Type B pancreatic cell (in vitro differentiated cells): ENCODE measurements at regions not wholly inside any gene's neighbourhood (a gene's known extent, or its start where the extent isn't known, plus 50 kb on each side); places are given as distances from the start of the nearest gene placed in this dataset.

Experiments used
- DNase-seq: peaks from one replicate; pipeline ENCODE4 v3.0.0; 2021; ENCODE audit warnings: mixed read lengths; ENCODE audit not compliant: unreplicated experiment; ENCODE audit errors: extremely low spot score
- H3K27ac Mint-ChIP-seq: 2 replicates; pipeline ENCODE4 v1.8.0; 2021; ENCODE audit warnings: mild to moderate bottlenecking, mixed read lengths
- H3K27me3 Mint-ChIP-seq: 2 replicates; pipeline ENCODE4 v1.8.0; 2021; ENCODE audit warnings: mixed read lengths
- H3K36me3 Mint-ChIP-seq: 2 replicates; pipeline ENCODE4 v1.8.0; 2021; ENCODE audit warnings: mixed read lengths
- H3K4me1 Mint-ChIP-seq: one replicate; pipeline ENCODE4 v1.8.0; 2021; ENCODE audit warnings: mixed read lengths; ENCODE audit not compliant: unreplicated experiment
- H3K4me3 Mint-ChIP-seq: 2 replicates; pipeline ENCODE4 v1.8.0; 2021; ENCODE audit warnings: mild to moderate bottlenecking, mixed read lengths
- H3K9me3 Mint-ChIP-seq: 2 replicates; pipeline ENCODE4 v1.8.0; 2021; ENCODE audit warnings: mixed read lengths
- TF ChIP-seq, protein P1 (sequence below): fragments of 200-600 bp; sonication (generic); conservative IDR thresholded peaks from 2 replicates; pipeline ENCODE4 v1.5.0; 2021; ENCODE audit warnings: antibody characterized with exemption, mild to moderate bottlenecking

- Mint-ChIP-seq H3K4me1 (no peaks in the 10 kb centered on the region), H3K27me3 (no peaks in the 10 kb centered on the region), H3K36me3 (no peaks in the 10 kb centered on the region), H3K9me3 (no peaks in the 10 kb centered on the region), H3K4me3 (no peak overlapping the region), H3K27ac (no peak overlapping the region)
- no peak for DNase-seq
- TF ChIP-seq, protein P1, sequence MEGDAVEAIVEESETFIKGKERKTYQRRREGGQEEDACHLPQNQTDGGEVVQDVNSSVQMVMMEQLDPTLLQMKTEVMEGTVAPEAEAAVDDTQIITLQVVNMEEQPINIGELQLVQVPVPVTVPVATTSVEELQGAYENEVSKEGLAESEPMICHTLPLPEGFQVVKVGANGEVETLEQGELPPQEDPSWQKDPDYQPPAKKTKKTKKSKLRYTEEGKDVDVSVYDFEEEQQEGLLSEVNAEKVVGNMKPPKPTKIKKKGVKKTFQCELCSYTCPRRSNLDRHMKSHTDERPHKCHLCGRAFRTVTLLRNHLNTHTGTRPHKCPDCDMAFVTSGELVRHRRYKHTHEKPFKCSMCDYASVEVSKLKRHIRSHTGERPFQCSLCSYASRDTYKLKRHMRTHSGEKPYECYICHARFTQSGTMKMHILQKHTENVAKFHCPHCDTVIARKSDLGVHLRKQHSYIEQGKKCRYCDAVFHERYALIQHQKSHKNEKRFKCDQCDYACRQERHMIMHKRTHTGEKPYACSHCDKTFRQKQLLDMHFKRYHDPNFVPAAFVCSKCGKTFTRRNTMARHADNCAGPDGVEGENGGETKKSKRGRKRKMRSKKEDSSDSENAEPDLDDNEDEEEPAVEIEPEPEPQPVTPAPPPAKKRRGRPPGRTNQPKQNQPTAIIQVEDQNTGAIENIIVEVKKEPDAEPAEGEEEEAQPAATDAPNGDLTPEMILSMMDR = no peak
Observed at GRCh38 chrX:109952050-109952449, 50.9 kb upstream of the TMEM164 start.

GRCh38 chrX:109952985-109953905 is 49.7 kb upstream of the TMEM164 start:
- Mint-ChIP-seq H3K27ac (no peak overlapping the region), H3K4me3 (no peak overlapping the region), H3K9me3 (no peaks in the 10 kb centered on the region), H3K4me1 (no peaks in the 10 kb centered on the region), H3K27me3 (no peaks in the 10 kb centered on the region), H3K36me3 (no peaks in the 10 kb centered on the region)
- TF ChIP-seq, protein P1 = no peak
- DNase-seq = no peak
